Superior temporal gyrus (tissue), 1 donor: ENCODE measurements at regions not wholly inside any gene's neighbourhood (a gene's known extent, or its start where the extent isn't known, plus 50 kb on each side); places are given as distances from the start of the nearest gene placed in this dataset.
A peak's percentile ranks its signal among the peaks of the same experiment; 100 is the strongest.

Experiments
- DNase-seq: peaks from one replicate; pipeline ENCODE4 v3.0.0-alpha.2; 2016; ENCODE audit errors: extremely low spot score

DNA sequence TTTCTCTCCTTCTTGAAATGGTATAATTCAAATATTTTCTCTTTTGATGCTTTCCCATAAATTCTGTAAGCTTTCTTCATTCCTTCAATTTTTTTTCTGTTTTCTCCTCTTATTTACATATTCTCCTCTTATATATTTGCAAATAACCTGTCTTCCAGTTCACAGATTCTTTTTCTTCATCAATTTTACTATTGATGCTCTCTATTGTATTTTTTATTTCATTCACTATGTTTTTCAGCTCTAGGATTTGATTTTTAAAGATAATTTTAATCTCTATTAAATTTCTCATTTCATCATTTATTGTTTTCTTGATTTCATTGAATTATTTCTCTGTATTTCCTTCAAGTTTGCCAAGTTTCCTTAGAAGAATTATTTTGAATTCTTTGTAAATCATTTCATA lies 54.0 kb upstream of the PRPS1L1 start:
- no peak for DNase-seq

DNA sequence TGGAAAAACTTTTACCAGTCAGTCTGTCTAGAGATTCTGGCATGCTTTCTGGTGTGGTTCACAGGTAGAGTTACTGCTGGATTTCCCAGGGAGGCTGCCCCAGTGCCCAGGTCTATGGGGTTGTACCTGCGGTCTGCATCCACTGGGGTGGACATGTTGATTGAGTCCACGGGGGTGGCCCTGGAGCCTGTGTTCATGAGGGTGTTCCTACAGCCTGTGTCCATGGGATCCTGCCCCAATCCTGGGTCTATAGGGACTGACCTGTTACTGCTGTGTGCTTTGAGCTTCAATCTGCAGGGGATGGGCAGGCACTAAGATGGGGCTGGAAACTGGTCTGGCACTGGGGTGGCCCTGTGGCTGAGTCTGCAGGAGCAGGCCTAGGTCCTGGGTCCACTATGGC lies 54.5 kb upstream of the PRPS1L1 start:
- no peak for DNase-seq

DNA sequence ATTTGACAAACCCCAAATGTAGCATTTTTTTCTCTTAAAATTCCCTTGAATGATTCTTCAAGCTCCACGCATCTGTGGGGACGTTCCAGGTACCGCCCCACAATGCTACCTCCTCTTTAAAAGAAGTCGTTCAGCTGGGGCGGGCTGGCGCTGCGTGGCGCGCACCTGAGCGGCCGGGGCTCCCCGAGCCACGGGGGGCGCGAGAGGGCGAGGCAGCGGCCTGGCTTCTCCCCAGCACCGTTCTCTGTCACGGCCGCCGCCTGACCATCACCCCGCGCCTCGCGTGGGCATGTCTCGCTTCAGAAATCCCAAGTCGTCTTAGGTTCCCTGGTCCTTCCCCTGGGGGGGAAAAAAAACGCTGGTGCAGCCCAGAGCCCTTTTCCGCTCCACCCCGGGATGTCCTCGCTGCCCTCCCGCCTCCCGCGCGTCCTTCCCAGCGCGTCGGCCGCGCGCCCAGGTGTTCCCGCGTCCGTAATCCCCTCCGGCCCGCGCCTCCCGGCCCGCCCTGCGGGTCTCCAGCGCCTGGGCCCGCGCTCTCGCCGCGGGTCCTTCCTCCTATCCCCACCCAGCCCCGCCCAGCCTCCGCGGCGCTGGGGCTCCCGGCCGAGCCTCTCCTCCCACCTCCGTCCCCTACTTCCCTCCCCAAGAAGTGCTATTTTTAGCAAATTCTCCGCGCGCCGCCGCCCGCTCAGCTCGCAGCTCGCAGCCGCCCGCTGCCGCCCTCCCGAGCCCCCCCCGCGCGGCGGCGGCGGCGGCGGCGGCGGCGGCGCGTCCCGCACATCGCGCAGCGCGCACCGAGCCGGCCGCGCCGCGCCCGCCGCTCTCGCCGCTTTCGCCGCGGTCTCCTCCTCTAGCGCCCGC lies 58.7 kb upstream of the PRPS1L1 start:
- no peak for DNase-seq

DNA sequence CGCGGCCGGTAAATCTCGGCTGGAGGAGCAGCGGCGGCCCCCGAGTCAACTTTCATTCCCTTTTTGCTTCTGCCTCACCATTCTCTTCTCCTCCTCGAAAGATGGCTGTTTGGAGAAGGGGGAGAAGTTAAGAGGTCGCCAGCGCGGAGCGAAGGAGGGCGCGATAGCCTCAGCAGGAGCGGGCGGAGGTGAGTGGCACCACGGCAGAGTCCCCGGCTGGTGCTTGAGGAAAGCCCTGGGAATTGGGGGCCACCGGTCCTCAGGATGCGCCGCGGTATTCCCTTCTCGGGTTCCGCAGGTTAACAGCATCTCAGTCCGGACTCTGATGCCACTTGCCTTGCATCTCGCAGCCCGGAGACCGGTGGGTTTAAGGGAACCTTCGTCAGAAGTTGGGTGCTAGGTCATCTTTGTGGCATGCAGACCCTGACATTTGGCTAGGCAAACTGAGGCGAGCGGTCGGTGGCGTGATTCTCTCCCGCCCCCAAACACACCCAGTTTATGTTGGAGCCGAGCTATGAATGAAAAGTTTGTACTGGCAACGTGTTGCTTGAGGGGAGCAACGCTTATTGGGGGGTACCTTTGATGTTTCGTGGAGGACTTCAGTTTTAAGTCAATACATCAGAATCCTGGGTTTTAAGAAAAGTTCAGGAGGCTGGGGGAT lies 59.5 kb upstream of the PRPS1L1 start:
- DNase-seq, result no peak

DNA sequence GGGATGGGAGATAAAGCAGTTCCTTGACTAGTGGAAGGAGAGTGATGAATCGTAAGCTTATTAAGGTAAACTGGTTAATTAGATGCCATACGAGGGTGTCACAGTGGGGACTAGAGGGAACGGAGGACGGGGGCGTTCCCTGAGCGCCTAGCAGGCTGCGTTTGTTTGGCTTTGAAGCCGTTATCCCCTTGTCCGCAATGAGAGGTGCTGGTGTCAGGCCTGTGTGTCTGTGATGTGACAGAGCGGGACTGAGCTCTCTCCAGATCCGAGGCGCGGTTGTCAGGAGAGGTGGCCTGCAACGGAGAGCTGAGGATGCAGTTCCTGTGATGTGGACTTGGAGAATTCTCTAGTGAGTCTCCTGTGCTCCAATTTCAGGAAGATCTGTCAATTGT lies 60.0 kb upstream of the PRPS1L1 start:
- DNase-seq, result peak; percentile 53

DNA sequence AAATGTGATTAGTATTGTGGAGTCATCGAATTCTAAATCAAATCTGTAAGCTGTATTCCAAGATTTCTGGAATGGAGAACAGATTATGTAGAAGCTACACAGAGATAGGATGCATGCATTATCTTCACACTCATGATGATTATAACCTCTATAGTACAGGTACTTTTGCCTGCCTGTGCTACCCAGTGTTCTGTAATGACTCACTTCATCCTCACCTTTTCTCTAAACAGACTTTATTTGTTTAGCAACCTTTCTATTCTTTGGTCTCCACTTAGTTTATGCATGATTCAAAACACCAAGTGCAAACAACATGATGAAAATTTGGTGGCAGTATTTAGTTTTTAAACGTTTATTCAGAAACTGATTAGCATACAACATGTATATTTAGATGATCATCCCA lies 68.4 kb upstream of the PRPS1L1 start:
- no peak for DNase-seq

DNA sequence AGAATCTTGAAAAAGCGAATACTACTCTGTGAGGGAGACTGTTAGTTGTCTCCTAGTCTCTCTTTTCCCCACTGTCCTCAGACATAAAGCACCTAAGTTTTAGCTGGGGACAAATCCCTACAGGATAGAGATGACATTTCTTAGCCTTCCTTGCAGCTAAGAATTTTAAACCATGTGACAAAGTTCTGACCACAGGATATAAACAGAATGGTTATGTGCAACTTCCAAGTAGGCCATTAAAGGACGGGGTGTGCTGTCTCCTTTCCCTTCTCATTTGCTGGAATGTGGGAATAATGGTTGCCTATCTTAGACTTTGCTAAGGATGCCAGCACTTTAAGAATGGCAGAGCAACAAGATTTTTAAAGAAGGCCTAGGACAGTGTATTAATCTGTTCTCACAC lies 74.9 kb upstream of the PRPS1L1 start:
- DNase-seq, result no peak

DNA sequence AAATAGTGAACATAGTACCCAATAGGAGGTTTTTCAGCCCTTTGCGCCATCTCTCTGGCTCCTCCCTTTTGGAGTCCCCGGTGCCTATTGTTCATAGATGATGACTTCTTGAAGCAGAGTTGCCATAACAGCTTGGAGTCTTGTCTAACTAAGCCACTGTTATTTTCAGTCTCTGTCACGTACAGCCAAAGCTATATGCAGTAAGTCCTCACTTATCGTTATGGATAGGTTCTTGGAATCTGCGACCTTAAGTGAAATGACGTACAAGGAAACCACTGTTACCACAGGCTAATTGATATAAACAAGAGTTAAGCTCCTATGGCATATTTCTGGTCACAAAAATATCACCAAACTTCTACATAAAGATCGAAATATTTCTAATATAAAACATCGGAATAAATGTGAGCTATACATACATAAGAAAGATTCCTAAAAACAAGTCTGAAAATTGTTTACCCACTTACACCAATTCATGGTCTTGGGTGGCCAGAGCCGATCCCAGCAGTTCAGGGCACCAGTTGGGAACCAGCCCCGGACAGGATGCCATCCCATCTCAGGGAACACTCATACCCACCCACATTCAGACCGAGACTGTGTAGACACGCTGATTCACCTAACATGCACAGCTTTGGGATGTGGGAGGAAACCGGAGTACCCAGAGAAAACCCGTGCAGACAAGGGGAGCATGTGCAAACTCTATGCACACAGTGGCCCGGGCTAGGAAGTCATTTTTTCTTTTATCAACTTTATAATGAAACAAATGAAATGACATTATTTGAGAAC lies 76.0 kb upstream of the PRPS1L1 start:
- DNase-seq, result no peak

DNA sequence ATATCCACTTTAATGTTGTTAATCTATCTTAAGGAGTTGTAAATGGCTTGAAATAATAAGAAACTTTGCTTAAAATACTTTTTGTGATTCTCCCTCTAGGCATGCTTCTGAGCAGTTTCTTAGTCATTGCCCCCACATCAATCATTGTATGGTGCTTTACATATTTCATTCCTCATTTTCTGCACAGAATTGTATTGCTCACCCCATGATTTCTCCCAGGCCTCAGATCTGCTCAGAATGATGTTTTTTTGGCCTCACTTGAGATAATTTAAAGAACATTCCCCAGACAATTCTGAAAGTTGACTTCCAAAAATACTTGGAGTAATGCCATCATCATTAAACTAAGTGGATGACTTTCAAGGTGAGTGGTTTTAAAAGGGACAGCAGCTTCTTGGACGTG lies 82.1 kb upstream of the PRPS1L1 start:
- no peak for DNase-seq

DNA sequence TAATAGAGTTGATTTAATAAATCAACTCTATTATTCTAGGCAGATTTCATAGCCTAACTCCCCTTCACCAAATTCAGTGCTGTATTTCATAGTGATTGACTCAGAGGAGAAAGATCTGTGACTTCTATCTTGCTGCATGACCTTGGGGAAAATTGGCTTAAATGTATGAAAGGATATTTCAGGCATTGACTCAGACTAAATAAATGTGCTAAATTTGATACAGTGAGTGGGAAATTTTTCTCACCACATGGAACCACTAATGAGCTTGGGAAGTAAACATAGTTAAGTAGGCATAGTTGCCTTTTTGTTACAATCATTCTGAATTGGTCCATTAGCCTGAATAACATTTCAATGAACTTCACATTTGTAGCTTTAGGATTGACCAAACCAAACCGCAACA lies 89.0 kb upstream of the PRPS1L1 start:
- no peak for DNase-seq

DNA sequence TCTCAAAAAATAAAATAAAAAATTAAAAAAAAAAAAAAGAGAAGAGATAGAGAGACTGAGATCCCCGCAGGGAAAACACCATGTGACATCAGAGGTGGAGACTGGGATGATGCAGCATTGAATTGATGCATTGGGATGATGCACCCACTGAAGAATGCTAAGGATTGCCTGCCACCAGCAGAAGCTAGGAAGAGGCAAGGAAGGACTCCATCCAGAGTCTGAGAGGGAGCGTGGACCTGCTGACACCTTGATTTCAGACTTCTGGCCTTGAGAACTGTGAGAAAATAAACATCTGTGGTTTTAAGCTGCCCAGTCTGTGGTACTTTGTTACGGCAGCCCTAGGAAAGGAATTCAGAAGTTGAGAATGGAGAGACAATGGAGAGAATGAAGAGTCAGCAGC lies 89.8 kb upstream of the PRPS1L1 start:
- DNase-seq, result no peak

DNA sequence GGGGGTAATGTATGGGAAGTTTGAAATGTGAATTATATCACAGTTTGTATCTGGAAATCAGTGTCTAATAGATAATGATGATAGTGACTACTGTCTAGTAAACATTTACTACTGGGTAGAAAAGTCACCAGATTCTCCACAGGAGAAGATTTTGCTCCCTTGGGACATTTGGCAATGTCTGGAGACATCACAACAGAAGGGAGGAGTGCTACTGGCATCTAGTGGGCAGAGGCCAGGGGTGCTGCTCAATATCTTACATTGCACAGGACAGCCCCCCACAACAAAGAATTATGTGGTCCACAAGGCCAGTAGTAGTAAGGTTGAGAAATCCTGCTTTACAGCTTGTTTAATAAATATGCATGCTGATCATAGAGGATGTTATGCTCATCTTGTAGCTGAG lies 92.3 kb upstream of the PRPS1L1 start:
- DNase-seq, result no peak

DNA sequence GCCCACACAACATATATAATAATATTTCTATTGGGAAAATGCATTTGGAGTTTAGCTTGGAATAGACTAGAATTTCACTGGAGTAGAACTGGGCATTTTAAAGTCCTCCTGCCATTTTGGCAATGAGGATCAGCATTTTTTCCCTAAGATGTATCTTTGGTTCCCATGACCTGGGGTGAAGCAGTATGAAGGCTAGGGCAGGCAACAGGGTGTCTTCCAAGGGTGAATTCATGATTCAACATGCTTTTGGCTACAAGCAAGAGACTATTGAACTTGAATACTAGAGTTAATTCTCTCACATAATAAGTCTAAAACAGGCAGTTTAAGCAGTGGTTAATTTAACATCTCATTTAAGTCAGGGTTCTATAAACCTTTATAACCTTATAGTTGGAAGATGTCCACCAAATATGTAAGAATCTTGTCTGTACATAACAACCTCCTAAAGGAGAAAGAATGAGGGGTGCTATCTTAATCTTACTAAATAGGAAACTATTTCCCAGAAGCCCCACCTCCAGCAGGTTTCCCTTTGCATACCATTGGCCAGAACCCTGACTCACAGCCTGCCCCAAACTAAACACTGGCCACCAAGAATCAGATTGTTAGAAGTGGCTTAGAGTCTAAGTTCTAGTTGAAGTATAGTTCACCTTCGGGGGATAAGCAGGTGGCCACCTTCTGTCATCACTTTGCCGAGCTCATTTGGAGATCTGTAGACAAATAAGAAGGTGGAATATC lies 96.0 kb upstream of the PRPS1L1 start:
- DNase-seq, result no peak

DNA sequence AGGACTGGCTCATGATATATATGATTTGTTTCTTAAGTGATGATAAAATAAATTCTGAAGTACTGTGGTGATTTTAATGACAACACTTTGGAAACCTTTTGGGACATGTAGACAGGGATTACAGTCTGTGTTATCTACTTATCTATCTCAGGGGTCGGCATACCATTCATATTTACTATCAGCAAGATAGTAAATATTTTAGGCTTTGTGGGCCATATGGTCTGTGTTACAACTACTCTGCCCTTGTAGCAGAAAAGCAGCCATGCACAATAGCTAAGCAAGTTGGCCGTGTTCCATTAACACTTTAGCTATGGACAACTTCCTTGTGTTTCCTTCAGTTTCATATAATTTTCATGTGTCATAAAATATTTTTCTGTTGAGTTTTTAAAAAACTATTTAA lies 97.8 kb upstream of the PRPS1L1 start:
- DNase-seq, result no peak

DNA sequence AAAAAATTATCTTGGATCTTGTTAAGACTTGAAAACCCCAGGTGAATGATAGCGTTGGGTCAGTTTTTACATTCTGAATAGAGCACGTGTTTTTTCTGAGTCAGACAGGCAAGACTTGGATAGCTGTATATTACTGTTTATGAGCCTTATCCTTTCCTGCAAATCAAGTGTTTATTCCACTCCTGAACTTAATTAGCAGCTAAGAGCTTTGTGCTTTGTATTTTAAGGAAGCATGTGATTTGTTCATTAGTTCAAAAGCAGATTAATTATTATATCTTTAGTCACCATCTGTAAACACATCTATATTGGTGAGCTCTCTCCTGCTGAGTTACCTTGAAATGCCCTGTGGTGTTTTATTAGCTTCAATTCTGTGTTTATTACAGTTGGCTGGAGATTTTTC lies 98.6 kb upstream of the PRPS1L1 start:
- DNase-seq, result no peak

DNA sequence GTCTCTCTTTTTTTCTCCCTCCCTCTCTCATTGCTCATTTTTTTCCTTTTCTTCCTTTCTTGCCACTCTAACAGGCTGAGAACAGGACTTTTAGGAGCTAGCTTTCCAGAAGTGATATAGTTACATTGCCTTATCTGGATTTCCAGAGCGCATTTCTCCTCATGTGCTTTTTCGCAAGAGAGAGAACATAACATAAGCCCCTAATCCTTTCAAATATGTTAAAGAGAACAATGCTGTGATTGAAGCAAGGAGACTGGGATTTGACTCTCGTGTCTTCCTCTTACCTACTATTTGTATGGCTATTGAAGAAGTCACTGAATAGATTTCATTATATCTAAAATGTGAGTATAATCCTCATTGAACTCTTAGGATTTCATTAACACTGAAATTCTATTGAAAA lies 101.2 kb upstream of the PRPS1L1 start:
- no peak for DNase-seq

DNA sequence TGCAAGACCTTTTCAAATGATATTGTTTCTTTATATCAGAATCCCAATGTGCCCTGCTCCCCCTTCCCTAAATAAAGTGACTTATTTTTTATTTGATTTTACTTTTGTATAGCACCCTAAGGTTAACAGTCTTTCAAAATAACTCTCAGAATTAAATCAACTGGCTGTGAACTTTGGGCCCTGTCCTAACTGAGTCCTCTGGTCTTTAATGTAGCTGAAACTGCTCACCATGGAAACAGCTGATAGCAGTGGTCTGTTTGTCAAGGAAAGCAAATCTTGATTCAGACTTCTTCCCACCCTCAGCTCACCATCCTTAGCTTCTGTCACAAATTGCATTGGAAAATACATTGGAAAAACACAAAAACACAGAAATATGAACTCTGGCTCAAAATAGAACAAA lies 105.2 kb upstream of the PRPS1L1 start:
- DNase-seq, result no peak

DNA sequence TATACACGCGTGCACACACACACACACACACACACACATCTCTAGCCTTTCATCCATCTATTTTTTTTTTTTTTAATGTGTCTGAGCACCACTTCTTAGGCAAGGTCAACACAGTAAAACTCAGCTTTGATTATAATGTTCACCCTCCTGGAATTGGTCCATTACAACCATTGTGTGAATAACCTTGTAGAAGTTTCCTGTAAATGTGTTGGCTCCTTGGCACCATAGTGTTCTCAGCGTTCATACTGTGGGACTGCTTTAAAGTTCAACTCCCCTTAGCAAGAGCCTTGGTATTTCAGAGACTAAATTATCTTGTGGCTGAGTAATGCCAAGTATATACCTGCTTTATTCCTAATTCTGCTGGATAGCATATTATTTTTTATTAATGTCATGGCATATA lies 106.3 kb upstream of the PRPS1L1 start:
- no peak for DNase-seq

DNA sequence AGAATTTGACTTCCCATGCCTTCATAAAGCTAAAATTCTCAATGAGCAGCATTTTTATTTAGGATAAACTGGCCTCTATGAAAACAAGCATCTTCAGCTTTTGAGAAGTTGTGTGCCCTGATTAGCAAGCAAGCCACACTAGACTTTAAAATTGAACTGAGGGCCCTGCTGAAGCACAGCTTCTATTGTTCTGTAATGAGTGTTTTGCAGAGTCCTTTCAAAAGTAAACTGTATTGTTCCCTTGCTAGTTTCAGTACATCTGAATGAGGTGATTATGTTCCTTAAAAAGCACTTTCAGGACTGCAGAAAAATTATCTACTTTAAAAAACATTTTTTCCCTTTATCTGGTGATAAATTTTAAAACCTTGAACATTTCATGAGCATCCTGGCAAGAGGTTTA lies 113.3 kb upstream of the PRPS1L1 start:
- DNase-seq, result no peak

DNA sequence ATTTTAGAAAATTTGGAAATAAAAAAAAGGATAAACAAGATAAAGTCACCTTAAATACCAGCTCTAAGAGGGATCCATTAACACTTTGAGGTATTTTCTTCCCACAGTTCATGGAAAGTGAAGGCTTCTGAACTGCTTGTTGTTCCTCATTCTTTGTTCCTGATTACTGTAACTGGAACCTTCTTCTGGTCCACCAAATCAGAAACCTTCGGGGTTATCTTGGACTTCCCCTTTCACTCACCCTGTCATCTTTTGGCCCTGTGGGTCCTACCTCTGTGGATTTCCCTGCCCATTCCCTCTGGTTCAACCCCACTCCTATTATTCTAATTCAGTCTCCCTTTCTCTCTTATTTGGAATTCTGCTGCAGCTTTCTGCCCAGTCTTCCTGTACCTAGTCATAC lies 116.5 kb upstream of the PRPS1L1 start:
- DNase-seq, result no peak

DNA sequence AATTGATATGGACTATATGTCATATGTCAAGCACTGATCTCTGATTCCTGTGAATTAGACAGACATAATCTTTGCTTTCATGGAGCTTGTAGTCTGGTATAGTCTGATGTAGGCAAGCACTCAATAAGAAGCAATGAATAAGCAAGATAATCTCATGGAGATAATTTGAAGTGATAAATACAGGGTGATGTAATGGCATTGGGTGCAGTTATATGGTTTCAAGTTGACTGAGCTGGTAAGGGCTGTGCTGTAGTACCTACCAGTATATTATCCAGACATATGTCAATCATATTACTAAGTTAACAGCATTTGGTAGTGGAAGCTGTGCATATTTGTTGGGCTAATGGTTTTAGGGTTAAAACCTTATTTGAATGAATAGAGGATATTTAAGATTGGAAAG lies 117.5 kb upstream of the PRPS1L1 start:
- no peak for DNase-seq

DNA sequence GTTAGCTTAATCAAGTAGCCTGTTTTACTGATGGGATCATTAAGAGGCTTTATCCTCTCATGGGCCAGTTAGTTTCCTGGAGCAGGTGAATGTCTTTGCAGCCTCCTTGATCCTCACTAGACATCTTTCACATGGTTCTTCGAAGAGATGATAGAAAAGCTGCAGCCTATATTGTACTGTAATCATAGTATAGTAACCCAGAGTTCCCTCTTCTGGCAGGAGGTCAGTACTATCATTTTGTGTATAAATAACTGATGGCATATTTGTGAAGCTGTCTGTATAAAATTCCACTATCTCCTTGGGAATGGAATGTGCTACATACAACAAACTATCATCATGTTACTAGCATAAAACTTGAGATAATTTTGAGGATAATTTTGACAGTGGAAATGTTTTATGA lies 123.8 kb upstream of the PRPS1L1 start:
- DNase-seq, result no peak
